COLO829 (cell line): ENCODE measurements at regions not wholly inside any gene's neighbourhood (a gene's known extent, or its start where the extent isn't known, plus 50 kb on each side); places are given as distances from the start of the nearest gene placed in this dataset.
"Not testable (repeated sequence)": the region's sequence is repeated elsewhere in the genome, so short reads cannot be mapped to it uniquely, and the experiment has no call there.

ENCODE experiments used
- DNase-seq: peaks from one replicate; pipeline ENCODE4 v3.0.0; 2012; ENCODE audit warnings: low spot score

DNA sequence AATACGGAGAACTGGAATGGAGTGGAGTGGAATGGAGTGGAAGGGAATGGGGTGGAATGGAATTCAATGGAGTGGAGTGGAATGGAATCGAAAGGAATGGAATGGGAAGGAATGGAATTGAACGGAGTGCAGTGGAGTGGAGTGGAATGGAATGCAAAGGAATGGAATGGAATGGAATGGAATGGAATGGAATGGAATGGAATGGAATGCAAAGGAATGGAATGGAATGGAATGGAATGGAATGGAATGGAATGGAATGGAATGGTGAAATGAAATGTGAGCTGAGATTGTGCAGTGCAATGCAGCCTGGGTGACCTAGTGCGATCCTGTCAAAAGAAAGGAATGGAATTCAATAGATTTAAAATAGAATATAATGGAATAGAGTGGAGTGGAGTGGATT lies 357.3 kb upstream of the WSB1 start:
- not testable (repeated sequence) for DNase-seq

DNA sequence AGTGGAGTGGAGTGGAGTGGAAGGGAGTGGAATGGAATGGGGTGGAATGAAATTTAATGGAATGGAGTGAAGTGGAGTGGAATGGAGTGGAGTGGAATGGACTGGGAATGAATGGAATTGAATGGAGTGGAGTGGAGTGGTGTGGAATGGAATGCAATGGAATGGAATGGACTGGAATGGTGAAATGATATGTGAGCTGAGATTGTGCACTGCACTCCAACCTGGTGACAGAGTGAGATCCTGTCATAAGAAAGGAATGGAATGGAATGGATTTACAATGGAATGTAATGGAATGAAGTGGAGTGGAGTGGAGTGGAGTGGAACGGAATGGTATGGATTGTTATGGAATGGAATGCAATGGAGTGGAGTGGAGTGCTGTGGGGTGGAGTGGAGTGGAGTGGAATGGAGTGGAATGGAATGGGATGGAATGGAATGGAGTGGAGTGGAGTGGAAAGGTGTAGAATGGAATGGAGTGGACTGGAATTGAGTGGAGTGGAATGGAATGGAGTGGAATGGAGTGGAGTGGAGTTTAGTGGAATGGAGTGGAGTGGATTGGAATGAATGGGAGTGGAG lies 356.1 kb upstream of the WSB1 start:
- DNase-seq, result not testable (repeated sequence)

DNA sequence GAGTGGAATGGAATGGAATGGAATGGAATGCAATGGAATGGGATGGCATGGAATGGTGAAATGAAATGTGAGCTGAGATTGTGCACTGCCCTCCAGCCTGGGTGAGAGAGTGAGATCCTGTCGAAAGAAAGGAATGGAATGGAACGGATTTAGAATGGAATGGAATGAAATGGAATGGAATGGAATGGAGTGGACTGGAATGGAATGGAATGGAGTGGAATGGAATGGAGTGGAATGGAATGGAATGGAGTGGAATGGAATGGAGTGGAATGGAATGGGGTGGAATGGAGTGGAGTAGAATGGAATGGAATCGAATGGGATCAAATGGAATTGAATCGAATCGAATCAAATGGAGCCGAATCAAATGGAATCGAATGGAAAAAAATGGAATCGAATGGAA lies 354.2 kb upstream of the WSB1 start:
- not testable (repeated sequence) for DNase-seq

DNA sequence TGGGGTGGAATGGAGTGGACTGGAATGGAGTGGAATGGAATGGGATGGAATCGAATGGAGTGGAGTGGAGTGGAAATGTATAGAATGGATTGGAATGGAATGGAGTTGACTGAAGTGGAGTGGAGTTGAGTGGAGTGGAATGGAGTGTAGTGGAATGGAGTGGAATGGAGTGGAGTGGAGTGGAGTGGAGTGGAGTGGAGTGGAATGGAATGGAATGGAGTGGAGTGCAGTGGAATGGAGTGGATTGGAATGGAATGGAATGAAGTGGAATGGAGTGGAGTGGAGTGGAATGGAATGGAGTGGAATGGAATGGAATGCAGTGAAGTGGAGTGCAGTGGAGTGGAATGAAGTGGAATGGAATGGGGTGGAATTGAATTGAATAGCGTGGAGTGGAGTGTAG lies 353.3 kb upstream of the WSB1 start:
- DNase-seq, result not testable (repeated sequence)

DNA sequence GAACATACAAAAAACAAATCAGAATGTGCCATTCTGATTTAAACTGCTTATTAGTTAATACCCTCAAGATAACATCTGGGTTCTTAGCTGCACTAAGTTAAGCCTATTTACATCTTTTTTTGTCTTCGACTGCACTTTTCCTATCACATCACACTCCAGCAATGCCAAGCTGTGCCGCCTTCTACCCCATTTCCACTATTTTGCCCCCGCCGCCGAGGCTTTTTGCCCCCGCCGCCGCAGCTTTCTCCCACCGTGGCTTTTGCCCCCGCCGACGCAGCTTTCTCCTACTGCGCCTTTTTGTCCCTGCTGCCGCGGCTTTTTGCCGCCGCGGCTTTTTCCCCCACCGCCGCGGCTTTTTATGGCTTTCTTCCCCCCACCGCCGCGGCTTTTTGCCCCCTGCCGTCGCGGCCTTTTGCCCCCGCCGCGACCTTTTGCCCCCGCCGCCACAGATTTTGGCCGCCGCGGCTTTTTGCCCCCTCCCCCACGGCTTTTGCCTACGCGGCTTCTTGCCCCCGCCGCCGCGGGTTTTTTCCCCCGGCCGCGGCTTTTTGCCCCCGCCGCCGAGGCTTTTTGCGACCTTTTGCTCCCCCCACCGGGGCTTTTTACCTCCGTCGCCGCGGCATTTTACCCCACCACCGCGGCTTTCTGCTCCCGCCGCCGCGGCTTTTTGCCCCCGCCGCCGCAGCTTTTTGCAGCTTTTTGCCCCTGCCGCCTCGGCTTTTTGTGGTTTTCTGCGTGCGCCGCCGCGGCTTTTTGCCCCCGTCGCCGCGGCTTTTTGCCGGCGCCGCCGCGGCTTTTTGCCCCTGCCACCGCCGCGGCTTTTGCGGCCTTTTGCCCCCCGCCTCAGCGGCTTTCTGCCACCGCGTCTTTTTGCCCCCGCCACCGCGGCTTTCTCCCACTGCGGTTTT lies 331.4 kb upstream of the WSB1 start:
- DNase-seq, result no peak

DNA sequence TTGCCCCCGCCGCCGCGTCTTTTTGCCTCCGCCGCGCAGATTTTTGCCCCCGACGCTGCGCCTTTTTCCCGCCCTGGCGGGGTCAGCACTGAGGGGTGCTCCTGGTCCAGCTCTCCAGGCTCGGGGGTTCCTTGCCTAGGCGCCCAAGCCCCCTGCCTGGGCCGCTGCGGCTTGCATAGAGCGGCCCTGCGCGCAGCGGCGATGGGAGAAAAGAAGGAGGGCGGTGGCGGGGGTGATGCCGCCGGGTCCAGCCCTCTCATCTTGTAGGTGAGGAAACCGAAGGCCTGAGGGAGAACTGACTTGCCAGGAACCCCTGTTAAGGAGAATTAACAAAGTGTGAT lies 330.8 kb upstream of the WSB1 start:
- no peak for DNase-seq

DNA sequence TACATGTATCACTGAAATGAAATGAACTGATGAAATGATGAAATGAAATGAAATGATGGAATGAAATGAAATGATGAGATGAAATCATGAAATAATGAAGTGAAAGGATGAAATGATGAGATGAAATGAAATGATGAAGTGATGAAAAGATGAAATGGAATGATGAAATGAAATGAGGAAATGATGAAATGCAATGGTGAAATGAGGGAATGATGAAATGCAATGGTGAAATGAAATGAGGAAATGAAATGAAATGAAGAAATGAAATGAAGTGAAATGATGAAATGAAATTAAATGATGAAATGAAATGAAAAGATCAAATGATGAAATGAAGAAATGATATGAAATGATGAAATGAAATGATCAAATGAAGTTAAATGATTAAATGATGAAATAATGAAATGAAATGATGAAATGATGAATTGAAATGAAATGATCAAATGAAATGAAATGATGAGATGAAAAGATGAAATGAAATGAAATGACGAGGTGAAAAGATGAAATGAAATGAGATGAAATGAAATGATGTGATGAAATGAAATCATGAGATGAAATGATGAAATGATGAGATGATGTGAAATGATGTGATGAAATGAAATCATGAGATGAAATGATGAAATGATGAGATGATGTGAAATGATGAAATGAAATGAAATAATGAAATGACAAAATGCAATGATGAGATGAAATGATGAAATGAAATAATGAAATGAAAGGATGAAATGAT lies 327.9 kb upstream of the WSB1 start:
- not testable (repeated sequence) for DNase-seq

DNA sequence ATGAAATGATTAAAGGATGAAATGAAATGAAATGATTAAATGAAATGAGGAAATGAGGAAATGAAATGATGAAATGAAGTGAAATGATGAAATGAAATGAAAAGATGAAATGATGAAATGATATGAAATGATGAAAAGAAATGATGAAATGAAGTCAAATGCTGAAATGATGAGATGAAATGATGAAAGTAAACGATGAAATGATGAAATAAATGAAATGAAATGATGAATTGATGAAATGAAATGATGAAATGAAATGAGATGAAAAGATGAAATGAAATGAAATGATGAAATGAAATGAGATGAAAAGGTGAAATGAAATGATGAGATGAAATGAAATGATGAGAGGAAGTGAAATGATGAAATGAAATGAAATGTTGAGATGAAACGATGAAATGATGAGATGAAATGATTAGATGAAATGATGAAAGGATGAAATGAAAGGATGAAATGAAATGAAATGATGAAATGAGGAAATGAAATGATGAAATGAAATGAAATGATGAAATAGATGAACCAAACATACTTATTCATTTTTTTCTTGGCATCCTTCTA lies 327.2 kb upstream of the WSB1 start:
- not testable (repeated sequence) for DNase-seq

DNA sequence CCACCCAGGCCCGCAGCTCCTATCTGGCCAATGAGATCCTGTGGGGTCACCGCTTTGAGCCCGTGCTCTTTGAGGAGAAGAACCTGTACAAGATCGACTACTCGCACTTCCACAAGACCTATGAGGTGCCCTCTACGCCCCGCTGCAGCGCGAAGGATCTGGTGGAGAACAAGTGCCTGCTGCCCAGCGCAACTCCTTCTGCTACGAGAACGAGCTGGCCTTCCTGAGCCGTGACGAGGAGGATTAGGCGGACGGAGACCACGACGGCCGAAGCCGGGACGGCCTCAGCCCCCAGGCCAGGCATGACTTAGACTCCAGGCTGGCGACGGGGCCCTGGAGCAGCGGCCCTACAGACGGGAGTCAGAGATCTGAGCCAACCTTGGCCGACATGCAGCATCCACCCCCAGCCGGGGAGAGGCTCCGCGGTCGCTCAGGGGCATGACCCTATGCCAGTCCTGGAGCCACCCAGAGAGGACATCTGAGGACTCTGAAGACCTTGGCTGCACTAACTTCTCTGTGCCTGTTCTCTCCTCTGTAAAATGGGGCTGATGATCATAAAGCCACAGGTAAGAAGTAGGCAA lies 312.0 kb upstream of the WSB1 start:
- DNase-seq, result not testable (repeated sequence)

DNA sequence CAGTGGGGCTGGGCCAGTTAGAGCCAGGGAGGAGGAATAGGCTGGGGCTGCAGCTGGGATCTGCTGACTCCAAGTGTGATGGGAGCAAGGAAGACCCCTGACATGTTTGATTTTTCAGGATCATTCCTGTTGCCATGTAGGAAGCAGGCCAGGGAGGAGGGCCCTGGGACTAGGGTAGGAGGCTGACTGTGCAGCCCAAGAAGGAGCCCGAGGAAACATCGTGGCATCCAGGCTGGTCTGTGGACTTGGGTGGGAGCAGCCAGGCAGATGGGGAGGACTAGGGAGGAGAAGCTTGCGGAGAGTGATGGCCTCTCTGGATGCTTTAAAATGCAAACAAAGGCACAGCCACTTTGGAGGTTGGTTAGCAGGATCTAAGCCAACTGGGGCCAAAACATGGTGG lies 311.4 kb upstream of the WSB1 start:
- DNase-seq, result not testable (repeated sequence)

DNA sequence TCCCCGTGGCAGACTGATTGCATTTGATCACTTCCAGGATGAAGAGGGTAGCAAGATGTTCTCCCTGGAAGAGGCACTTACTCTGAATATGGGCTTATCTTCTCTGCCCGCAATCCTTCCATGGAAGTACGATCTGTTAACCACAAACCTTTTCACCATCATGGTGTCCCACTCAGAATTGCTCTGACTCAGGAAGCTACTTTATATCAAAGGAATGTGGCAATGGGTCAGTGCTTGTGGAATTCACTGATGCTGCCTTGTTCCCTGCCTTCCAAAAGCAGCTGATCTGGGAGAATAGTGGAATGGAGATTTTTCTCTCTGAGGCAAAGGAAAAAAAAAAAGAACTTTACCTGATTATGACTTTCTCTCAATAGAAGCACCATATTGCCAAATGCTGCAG lies 306.1 kb upstream of the WSB1 start:
- not testable (repeated sequence) for DNase-seq

DNA sequence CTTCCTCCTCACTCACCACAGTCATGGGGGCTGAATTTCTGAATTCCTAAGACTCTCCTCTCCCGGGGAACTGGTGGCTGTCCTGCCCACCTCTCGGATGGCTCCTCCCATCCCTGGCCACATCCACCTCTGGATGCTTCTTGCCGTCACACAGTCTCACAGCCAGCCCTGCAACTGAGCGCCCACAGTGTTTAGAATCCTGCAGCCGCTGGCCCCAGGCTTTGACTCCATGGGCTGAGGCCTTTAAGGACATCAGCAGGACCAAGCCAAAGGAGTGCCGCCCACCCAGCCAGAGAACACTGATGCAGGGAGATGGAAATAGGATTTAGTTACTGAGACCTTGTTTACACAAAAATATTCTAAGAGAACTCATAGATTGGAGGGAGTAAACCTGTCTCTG lies 299.3 kb upstream of the WSB1 start:
- DNase-seq, result not testable (repeated sequence)

DNA sequence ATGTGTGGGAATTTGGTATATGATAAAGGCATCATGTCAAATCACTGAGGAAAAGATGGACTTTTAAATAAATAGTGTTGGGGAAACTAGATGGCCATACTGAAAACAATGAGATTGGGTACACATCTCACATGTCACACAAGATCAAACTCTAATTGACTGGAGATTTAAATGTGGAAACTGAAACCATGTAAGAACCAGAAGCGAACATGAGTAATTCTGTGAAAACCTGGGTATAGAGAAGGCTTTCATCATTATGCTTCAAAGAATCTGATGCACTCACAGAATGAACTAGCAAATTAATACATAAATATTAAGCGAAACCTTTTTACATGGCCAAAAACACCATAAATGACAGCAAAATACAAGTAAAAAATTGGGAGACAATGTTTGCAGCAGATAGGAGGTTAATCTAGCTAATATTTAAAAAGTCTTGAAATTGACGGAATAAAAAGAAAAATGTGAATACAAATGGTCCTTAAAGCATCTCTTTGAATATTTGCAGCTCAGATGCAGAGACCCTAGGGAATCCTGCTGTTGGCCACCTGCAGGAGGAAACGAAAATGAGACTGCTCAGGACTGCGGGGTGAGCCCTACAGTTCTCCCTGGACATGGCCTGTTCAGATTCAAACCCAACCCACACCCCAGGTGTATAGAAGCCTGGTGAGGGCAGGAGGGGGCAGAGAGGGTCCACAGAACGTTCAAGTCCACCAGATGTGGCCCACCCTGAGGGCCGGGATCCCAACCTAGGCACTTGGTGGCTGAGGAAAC lies 297.6 kb upstream of the WSB1 start:
- DNase-seq, result not testable (repeated sequence)

DNA sequence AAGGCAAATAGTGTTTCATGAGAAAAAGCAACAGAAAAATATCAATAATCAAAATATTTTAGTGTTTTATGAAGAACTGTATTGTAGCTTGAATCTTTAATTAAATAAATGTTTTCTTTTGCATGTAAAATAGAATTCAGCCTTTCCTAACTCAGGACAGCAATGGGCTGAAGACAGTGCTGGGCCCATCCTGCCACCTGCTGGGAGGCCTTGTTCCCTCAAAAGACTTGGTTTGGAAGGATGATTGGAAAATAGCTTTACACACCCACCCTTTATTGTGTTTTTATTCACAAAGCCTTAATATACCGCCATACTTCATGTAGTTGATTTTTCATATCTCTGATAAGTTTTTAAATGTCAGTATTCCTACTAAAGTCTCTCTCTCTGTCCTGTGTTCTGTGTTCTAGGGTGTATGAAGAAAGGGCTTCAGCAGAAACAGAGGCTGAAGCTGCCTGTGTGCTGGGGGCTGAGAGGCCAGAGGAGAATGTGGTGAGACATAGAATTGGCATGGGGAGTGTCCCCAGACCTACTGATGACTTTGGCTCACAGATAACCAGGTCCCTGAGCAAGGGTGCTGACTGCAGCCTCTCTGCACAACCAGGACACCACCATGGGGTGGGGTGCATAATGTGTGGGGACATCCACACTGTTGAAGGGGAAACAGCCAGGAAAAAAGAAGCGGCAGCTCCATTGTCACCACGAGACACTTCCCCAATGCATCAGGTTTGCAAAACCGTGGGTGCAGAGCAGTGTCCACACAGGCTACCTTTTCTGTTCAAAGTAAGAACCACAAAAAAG lies 286.0 kb upstream of the WSB1 start:
- DNase-seq, result not testable (repeated sequence)

DNA sequence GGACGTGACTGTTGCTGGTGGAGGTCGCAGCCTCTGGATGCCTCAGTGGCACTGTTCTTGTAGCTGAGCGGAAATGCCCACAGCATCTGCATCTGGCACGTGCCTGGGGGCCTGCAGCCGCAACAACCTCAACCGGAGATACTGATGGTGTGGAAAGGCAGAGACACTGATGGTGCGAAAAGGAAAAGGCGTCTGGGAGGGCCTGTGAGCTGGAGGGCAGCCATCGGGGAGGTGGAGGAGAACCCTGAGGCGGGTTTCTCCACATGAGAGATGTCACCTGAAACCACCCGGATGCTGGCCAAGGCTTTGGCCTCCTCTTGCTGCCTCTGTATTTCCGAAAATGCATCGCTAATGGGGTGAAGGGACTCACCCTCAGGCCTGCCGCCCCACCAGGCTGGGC lies 284.8 kb upstream of the WSB1 start:
- DNase-seq, result no peak

DNA sequence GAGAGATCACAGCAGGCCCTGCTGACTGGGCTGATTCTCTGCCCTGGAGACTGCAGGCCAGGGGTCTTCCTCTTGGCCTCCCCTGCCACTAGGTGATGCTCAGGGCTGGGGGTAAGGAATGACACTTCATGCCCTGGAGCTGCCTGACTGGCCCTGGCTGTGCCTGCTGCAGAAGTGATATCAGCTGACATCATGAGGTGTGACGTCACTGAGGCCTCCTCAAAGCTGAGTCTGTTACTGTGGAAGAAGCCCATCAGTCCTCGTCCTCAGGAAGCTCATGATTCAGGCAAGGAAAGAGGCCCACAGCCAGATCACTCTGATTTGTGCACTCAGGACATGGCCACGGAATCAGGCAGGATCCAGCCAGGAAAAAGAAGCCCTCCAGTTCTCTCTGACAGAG lies 283.8 kb upstream of the WSB1 start:
- not testable (repeated sequence) for DNase-seq

DNA sequence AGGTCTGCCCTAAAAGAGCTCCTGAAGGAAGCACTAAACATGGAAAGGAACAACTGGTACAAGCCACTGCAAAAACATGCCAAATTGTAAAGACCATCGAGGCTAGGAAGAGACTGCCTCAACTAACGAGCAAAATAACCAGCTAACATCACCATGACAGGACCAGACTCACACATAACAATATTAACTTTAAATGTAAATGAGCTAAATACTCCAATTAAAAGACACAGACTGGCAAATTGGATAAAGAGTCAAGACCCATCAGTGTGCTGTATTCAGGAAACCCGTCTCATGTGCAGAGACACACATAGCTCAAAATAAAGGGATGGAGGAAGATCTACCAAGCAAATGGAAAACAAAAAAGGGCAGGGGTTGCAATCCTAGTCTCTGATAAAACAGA lies 263.4 kb upstream of the WSB1 start:
- not testable (repeated sequence) for DNase-seq

DNA sequence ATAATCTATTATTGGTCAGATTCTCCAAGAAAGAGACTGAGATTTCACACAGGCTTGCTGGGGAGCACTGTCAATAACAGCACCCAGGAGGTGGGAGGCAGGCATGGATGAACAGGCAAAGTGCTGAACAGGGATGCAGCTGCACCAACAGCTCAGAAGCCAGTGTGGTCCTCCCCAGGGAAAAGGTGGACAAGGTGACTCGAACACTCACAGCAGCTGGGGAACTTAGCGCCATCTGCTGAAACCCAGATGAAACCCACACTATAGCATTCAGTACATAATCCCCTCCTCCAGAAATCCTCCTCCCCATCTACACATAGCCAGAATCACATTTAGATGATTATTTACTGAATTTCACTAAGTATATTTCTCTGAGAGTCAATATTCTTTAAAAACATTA lies 255.2 kb upstream of the WSB1 start:
- no peak for DNase-seq

DNA sequence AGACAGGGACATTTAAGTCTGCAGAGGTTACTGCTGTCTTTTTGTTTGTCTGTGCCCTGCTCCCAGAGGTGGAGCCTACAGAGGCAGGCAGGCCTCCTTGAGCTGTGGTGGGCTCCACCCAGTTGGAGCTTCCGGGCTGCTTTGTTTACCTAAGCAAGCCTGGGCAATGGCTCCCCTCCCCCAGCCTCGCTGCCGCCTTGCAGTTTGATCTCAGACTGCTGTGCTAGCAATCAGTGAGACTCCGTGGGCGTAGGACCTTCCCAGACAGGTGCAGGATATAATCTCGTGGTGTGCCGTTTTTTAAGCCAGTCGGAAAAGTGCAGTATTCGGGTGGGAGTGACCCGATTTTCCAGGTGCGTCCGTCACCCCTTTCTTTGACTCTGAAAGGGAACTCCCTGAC lies 248.9 kb upstream of the WSB1 start:
- DNase-seq, result not testable (repeated sequence)

DNA sequence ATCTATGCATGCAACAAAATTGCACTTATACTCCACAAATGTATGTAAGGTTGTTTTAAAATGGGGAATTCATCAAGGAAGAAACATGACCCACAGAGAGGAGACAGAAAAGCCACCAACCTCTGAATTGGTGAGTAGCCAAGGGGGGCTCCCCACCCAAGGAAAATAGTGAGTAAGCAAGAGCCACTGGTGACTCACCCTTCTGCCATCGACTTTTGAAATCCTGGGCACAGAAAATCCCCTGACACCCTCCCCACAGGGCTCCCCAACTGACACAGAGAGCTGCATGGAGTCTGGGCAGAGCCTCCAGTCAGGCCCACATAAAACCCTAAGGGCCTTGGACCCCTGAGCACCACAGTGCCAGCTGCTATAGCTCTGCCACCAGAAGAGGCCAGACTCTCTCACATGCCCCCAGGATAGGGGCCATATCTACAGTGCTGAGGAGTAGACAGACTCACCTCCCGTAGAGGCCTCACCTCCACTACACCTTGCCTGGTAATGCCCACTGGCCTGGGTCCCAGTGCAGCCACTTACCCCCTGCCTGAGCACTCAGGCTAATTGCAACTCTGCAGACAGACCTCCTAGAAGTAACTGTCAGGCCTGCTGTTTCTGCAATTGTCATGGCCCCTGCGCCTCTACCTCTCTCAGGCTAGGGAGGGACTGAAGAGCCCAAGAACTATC lies 244.7 kb upstream of the WSB1 start:
- no peak for DNase-seq
